G401.6 (cell line): ENCODE measurements at regions not wholly inside any gene's neighbourhood (a gene's known extent, or its start where the extent isn't known, plus 50 kb on each side); places are given as distances from the start of the nearest gene placed in this dataset.
"Not testable (repeated sequence)": the region's sequence is repeated elsewhere in the genome, so short reads cannot be mapped to it uniquely, and the experiment has no call there.

Source experiments
- FAIRE-seq: peaks from 2 replicates; lab custom pipeline; 2012; peaks lifted over from hg19 to GRCh38; lab: Jason Lieb, UNC

GRCh38 chr3:87793337-87793877, 265.4 kb downstream of the CGGBP1 start:
- no peak for FAIRE-seq

DNA sequence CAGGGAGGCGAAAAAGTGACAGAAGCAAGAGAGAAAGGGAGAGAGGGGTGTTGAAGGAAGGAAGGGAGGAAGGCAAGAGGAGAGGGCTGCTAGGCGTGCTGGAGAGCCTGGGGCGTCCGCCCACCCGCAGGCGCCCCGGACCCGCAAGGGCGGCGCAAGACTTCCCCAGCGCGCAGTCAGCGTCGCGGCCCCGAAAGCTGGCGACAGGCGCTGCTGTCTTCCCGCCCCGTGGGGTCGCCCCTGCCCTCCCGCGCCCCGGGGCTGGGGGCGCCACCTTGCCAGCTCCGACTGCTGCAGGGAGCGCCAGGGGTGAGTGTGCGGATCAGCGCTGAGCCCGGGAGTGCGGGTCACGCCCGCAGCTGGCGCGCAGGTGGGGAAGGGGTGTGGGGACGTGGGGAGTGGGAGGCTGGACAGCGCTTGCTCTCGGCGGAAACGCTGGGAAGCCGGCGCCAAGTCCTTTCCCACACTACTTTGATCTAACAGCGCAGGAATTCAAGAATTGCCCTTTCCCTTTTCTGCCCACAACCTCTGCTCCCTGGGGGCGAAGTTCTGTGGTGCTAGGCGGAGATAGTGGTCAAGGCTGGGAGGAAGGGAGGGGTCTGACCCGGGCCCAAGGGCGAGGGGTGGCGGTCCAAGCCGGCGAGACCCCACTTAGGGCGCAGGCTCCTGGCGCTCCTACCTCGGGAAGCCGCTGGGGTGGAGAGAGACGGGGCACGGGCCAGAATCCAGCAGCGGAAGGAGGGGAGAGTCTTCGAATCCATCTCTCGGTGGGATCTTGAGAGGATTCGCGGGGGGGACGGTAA, 266.1 kb downstream of the CGGBP1 start, which contains the start of gene HTR1F:
TSS of gene HTR1F (plus strand) at position 173 of the 803 bp plus-strand sequence.
- FAIRE-seq, result no peak

DNA sequence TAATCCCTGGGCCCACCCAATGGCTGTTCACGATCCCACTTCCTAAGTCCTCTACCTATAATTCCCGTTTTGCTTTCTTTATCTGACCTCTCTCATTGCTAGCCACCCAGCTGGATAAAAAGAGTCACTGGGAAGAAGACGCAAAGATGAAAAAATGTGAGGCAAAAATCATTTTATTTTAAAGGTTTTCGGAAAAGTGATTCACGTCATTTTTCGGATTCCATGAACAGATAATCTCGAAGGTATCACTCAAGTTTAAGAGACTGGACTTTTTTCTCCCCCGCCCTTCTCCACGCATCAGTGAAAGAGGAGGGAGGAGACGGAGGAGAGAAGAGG, 266.6 kb downstream of the CGGBP1 start:
- FAIRE-seq, result no peak

DNA sequence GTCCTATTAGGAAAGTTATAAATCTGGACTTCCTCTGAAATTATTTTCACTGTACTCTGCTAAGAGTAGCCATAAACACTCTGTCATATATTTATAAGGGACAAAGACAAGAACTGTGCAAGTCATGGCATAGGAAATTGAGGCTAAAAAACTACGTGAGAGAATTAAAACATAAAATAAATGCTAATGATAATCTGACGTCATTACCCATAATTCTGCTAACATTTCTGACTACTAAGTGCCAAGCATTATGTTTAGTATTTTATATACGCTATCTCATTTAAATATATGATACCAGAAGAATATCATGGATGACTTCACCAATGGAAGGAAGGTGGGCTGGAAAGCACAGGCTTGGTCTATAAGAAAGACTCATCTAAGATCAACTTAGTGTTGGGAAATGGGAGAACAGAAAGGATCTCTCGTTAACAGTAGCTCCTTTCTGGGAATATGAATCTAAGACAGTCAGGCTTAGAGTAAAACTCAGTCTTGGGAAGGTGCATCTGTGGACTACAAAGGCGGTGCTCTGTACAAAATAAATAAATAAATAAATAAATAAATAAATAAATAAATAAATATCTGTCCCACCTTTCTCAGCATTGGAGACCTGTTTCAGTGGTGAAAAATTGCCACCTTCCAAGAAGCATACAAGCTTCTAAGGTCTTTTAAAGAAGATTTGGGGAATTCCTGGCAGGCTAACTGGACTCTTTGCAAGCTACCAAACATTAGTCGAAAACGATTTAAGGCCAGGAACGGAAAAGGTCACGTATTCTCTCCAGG, 267.4 kb downstream of the CGGBP1 start:
- FAIRE-seq, result no peak

DNA sequence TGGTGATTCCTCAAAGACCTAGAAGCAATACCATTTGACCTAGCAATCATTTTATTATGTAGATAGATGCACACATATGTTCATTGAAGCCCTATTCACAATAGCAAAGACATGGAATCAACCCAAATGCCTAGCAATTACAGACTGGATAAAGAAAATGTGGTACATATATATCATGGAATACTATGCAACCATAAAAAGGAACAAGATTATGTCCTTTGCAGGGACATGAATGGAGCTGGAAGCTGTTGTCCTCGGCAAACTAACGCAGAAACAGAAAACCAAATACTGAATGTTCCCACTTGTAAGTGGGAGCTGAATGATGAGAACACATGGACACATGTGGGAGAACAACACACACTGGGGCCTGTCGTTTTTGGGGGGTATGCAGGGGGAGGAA, 269.8 kb downstream of the CGGBP1 start:
- FAIRE-seq, result not testable (repeated sequence)

DNA sequence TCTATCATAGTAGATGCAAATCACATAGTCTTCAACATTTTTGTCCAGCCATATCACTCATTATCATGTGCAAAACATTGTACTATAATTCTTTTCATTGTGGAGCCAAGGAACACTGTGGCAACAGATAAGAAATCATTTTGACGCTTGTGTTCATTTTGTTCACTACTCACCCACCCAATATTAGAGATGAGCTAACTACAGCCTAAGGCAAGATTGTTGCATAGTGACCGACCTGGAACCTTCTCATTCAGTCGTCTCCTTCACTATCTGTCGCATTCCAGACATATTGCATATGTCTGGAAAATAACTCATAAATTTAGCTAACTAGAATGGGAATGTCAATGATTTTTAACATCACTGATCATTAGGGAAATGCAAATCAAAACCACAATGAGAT, 270.3 kb downstream of the CGGBP1 start:
- no peak for FAIRE-seq

DNA sequence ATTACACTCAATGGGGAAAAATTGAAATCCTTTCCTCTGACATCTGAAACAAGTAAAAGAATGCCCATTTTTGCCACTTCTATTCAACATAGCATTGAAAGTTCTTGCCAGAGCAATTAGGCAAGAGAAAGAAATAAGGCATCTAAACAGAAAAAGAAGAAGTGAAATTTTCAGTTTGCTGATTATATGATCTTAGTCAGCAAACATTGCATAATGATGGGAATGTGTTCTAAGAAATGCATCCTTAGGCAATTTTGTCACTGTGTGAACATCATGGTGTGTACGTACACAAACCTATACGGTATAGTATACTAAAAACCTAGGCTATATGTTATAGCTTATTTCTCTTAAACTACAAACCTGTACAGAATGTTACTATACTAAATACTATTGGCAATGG, 278.0 kb downstream of the CGGBP1 start:
- FAIRE-seq, result no peak

DNA sequence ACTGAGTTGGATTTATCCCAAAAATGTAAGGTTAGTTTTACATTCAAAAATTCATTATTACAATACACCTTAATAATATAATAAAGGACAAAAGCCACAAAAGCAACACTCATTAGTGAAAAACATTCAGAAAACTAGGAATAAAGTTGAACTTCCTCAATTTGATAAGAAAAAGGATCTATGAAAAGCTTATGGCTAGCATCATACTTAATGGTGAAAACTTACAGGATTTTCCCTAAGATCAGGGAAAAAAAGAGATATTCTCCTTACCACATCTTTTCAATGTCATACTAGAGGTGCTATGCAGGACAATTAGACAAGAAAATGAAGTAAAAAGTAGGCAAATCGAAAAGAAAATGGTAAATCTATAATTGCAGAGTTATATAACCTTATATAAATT, 279.9 kb downstream of the CGGBP1 start:
- FAIRE-seq, result no peak

- no peak for FAIRE-seq
Observed at GRCh38 chr3:87771337-87772192, 287.2 kb downstream of the CGGBP1 start.

- FAIRE-seq, result no peak
Observed at GRCh38 chr3:87766721-87767120, 292.1 kb downstream of the CGGBP1 start.

- FAIRE-seq, result no peak
Observed at GRCh38 chr3:87765256-87765655, 293.5 kb downstream of the CGGBP1 start.

DNA sequence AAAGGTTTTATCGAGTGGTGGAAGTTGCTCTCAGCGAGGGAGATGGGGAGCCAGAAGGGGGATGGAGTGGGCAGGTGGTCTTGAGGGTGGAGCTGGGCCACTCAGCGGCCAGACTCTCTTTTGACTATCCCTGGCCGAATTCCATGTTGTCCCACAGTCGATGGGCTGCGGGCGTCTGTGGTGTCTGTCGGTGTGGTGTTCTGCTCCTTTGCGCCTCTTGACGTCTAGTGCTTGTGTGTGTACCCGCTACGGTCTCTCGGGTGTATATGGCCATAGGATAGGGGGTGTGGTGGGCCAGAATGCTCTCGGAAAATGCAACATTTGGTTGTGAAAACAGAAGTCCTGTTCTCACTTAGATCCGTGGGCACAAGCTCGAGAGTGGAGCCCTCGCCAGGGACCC, 297.0 kb downstream of the CGGBP1 start:
- no peak for FAIRE-seq

GRCh38 chr3:87761341-87761740, 297.5 kb downstream of the CGGBP1 start:
- no peak for FAIRE-seq

- FAIRE-seq, result no peak
Observed at GRCh38 chr3:87756616-87757015, 302.2 kb downstream of the CGGBP1 start.

GRCh38 chr3:87755852-87756251, 303.0 kb downstream of the CGGBP1 start:
- FAIRE-seq, result no peak

- no peak for FAIRE-seq
Observed at GRCh38 chr3:87742250-87742649, 316.6 kb downstream of the CGGBP1 start.

DNA sequence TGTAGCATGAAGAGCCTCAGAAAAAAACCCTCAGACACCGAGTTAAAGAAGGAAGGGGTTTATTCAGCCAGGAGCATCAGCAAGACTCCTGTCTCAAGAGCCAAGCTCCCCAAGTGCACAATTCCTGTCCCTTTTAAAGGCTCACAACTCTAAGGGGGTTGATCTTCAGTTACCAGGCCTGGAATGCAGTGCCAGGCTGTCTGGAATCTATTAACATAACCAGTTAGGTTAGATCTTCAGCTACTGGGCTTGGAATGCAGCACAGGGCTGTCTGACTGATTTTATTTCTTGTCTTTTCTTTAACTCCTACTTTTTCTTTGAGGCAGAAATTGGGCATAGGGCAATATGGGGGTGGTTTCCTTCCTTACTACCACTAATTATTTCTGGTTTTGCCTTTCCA, 317.9 kb downstream of the CGGBP1 start:
- not testable (repeated sequence) for FAIRE-seq

DNA sequence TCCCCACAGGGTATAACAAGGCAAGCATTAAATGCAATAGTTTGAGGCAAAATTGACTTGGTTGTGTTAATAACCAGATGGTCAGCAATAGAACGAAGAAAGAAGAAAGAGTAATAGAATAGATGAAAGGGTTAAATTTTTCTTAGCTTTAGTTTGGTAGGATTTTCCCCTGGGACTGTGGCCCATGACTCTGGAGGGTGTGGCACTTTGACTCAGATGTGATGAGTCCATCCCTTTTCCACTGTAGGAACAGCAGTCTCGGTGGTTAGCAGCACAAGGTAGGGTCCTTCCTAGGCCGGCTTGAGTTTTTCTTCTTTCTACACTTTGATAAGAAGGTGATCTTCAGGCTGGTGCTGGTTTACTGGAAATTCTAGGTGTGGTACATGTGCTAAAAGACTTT, 321.0 kb downstream of the CGGBP1 start:
- FAIRE-seq, result not testable (repeated sequence)

DNA sequence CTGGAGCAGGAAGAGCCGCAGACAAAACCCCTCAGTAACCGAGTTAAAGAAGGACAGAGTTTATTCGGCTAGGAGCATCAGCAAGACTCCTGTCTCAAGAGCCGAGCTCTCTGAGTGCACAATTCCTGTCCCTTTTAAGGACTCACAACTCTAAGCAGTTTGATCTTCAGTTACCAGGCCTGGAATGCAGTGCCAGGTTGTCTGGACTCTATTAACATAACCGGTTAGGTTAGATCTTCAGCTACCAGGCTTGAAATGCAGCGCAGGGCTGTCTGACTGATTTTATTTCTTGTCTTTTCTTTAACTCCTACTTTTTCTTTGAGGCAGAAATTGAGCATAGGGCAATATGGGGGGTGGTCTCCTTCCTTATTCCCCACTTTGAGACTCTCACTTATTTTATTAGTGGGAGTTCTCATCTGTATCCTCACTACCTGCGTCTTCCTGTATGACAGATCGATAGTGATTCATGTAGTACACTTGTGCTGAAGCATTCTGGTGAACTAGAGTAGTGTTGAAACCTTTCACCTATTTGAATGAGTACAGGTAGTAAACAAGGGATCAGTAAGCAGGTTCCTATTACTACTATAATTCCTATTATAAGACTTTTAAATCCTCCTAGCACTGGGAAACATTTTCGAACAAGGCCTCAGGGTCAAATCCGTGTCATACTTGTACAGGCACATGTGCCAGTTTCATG, 325.0 kb downstream of the CGGBP1 start:
- FAIRE-seq, result no peak

- no peak for FAIRE-seq
Observed at GRCh38 chr3:87732294-87732693, 326.5 kb downstream of the CGGBP1 start.

DNA sequence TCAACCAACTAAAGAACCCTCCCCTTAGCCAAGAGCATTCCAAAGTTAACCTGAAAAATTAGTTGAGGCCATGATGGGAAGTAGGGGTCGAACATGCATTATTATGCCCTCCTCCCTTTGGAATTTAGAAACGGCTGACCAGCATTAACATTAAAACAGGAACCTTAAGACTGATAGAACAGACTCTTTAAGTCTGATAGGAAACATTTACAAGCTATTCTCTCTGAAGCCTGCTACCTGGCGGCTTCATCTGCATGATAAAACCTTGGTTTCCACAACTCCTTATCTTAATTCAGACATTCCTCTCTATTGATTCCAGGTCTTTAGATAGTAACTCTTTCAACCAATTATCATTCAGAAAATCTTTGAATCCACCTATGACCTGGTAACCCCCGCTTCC, 331.0 kb downstream of the CGGBP1 start:
- no peak for FAIRE-seq

GRCh38 chr3:87719060-87719459, 339.7 kb downstream of the CGGBP1 start:
- no peak for FAIRE-seq
